Activated T-cell treated with anti-CD3 and anti-CD28 coated beads for 1 hour (primary cell): ENCODE measurements at regions not wholly inside any gene's neighbourhood (a gene's known extent, or its start where the extent isn't known, plus 50 kb on each side); places are given as distances from the start of the nearest gene placed in this dataset.
"Not testable (repeated sequence)": the region's sequence is repeated elsewhere in the genome, so short reads cannot be mapped to it uniquely, and the experiment has no call there.

ENCODE experiments used
- DNase-seq: peaks from one replicate; pipeline ENCODE4 v3.0.0-alpha.2; 2020; ENCODE audit warnings: low read depth

DNA sequence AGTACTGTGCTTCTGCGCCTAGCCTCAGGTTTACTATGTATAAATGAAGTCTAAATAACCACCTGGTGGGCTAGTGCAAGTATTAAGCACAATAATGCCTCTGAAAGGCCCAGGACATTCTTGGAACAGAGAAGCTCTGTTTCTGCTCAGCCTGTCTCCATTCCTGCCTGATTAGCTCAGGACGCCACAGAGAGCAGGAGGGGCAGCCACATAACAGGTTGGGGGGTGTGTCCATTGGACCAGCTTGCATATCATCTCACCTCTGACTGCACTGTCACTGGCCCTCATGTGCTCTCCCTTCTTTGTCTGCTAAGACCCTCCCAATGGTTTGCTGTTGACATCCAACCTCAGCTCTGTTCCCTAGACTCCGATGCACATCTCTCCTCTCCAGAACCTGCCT is 52.8 kb upstream of the IKZF1 start:
- DNase-seq = no peak

DNA sequence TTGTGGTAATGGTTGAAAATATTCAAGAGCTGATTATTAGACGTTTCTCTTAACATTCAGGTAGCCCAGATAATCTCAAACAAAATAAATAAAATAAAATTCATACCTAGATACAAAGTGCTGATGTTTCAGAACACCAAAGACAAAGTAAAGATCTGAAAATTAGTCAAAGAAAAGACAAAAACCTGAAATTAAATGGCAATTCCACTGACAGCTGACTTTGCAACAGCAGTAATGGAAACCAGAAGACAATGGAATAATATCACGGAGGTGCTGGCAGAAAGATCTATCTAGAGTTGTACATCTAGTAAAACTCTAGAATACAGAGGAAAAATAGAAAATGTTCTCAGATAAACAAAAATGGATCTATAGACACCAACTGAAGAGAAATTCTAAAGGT is 58.0 kb upstream of the IKZF1 start:
- no peak for DNase-seq

DNA sequence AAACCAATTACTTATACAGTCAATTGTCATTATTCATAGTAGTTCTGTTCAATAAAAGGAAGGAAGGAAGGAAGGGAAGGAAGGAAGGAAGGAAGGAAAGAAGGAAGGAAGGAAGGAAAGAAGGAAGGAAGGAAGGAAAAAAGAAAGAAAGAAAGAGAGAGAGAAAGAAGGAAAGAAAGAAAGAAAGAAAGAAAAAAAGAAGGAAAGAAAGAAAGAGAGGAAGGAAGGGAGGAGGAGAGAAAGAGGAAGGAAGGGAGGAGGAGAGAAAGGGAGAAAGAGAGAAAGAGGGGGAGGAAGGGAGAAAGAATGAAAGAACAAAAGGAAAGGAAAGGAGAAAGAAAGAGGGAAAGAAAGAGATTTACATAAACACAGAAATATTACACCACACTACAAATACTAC is 62.4 kb upstream of the IKZF1 start:
- not testable (repeated sequence) for DNase-seq

DNA sequence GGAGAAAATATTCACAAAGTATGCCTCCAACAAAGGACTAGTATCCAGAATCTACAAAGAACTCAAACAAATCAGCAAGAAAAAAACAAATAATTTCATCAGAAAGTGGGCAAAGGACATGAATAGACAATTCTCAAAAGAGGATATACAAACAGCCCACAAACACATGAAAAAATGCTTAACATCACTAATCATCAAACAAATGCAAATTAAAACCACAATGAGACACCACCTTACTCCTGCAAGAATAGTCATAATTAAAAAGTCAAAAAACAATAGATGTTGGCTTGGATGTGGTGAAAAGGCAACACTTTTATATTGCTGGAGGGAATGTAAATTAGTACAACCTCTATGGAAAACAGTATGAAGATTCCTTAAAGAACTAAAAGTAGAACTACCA is 63.8 kb upstream of the IKZF1 start:
- not testable (repeated sequence) for DNase-seq

DNA sequence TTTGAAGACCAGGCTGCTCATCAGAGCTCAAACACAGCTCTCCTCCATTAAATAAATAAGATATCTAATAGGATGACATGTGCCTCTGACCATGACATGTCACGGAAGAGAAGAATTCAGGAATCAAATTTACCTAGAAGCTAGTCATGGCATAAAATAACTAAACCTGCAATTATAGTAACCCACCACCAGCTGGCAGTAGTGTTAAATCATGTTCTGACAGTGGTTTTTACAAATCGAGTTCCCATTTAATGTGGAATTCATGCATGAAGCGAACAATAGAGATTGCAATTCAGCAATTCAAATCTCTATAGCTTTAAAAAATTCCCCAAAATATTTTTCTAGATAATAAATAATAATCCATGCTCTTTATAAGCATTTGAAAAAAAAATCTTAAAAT is 74.6 kb upstream of the IKZF1 start:
- no peak for DNase-seq

DNA sequence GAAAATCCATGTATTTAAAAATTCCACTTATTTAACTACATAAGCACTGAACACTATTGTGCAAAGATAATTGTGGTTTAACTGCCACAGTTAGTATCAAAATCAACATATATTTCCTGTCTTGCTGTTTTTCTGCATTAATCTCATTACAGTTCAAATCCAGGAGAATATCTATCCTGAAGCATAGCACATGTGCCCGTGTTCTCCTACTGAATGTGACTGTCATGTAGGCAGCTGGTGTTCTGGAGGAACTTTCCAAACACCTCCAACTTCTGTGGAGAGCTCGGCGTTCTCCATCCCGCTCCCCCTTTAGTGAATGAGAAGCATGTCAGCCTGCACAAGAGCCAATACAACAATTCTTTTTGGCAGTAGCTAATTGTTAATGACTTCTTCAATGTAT is 76.4 kb upstream of the IKZF1 start:
- DNase-seq = no peak

DNA sequence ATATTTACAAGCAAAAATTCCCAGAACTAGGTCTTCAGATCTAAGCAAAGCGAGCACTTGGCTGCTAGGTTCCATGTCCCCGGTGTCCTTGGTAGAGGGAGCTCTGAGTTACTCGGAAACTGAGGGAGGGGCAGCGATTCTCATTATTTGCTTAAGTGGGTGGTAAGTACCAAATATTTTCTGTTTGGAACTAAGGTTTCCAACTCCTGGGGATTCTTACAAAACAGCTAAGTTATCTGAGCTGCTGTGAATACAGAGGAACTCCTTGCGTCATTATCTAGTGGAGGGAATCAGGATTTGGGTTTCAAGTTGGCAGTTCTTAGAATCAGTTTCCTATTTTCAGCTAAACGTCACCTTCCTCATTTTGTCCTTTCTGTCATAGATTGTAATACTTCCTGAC is 76.8 kb upstream of the IKZF1 start:
- no peak for DNase-seq

DNA sequence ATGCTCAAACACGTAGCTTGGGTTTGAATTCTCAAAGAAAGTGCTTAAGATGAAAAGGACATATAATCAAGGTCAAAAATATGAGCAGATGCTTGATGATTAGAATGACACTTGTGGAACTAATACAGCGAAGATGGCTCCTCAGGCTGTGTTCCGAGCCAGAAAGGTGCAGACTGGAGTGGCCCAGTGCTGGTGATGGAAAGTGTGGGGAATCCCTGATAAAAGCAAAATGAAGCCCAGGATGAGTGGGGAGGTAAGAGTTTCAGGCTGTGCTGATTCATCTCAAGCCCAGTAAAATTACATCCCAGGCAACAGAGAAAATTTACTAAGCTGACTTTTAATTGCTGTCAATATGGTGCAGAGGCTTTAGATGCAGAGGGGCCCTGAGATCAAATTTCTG is 77.8 kb upstream of the IKZF1 start:
- no peak for DNase-seq

DNA sequence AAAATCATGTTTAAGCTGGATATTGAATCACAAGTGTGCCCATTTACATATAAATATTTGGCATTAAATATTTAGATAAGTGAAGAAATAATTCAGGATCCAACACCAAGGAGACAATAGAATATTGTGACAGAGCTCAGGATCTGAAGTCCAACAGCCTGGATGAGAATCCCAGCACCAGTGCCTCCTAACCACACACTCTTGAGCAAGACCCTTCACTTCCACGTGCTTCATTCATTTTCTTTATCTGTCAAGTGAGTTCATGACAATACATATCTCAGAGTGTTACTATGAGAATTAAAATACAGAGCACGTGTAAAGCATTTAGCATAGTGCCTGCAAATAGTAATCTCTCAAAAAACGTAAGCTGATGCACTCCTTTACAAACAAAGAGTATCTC is 78.4 kb upstream of the IKZF1 start:
- no peak for DNase-seq

DNA sequence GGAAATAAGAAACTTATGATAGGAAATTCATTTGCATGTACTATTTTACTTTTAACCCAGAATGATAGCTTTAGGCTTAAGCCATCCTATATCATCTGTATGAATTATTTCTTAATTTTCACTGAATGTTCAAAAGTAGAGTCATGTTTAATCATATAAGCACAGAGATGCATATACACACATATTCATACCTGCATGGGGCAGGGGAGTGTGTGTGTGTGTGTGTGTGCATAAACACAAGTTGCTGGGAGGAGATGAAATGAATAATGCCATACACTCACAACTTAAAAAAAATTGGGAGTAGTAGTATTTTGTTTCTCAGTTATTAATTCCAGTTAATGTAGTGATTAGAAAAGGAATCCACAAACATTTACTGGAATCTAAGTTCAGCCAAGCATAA is 83.1 kb upstream of the IKZF1 start:
- DNase-seq = no peak

DNA sequence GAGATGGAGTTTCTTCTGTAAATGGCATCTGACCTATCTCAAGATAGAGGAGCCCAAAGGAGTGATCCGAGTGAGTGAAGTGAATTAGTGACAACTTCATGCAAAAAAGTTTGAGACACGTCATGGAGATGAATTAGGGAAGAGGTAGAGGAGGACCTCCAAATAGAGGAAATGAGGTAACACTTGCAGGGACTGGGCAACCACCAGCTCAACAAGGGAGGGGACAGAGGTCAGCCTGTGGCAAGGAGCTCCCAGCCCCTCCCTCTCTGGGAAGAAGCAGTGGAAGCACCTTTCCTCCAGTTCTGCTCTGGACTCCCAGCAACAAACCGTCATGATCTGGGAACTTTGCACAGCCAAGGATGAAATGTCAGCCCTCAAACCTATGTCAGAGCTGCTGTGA is 83.5 kb upstream of the IKZF1 start:
- no peak for DNase-seq

DNA sequence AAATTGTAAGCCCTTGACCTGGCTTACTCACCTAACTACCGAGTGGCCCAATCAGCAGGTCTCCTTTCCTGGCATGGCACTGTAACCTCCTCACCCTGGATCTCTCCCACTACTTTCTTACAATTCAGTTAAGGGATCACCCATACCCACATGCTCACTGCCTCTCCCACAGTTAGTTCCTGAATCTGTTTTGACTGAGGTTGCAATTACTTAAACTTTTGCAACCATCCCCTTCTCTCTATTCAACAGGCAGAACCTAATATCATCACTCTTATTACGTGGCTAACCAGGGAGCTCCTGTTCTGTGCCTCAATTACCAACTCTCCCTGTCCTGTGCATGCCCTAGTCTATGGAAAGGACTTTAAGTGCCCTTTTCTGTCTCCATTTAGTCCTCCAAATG is 84.2 kb upstream of the IKZF1 start:
- DNase-seq = no peak

DNA sequence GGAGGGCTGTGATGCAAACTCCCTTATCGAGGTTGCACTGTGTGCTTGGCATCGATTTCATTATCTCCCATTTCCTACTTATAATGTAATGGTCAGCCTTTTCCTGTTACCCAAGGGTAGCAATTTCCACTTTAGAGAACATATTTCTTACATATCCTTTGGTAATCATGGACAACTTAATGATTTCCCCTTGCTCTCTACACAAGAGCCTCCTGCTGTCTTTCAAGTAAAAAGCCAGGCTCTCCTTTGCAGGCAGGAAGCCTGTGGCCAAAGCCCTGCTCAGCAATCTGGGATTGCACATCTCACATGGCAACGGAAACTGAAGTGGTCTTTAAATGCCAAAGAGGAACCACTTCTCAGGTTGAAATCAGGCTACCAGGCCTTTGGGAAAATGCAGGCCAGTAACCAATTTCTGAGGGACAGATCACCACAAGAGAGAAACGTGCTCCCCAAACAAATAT is 86.7 kb upstream of the IKZF1 start:
- DNase-seq = no peak

DNA sequence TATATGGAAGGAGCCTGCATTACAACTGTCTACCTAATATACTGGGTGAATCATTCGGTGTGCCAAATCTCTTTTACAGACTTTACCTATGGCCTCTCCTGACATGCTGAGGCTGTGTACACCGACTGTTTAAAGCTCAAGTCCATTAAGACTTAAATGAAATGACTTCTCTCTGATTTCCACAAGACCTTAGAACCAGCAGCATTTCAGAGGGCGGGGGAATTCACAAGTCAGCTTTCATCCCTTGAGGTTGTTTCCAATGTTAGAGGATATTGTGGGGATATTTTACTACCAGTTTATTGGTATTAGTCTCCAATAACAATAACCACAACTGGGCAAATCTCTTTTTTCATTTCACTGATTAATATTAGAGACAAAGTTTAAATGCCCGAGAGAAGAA is 87.1 kb upstream of the IKZF1 start:
- no peak for DNase-seq

DNA sequence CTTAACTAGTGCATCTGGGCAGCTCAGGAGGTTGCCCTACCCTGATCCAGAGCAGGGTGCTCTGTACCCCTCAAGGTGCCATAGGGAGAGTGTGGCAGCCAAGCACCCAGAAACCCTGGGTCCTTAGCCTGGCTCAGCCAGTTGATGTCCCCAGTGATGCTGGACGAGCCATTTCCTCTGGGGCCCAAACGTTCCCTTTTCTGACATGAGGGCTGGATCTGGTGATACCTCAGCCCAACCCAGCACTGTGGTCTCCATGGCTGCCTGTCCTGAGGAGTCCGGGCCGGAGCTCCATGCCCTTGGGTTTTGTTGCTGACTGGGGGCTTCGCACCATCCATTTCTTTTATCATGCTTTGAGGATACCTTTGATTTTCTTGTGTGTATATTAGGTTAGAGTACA is 87.9 kb upstream of the IKZF1 start:
- no peak for DNase-seq

DNA sequence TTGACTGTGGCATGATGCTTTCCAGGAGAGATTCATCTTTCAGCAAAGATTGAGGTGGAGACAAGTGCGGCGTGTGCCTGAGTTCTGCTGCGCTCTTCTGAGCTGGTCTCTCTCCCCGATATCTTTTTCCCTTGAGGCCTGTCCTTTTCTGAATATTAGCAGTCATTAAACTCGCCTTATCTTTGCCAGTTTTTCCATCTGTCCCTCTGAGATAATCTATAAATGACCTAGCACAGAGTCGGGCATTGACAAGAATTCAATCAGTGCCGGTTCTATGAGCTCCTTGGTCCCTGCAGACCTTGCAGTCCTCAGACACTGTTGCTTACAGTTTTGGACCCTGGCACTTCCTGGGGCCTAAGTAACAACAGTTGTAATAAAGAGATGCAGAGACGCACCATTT is 89.7 kb upstream of the IKZF1 start:
- DNase-seq = no peak

DNA sequence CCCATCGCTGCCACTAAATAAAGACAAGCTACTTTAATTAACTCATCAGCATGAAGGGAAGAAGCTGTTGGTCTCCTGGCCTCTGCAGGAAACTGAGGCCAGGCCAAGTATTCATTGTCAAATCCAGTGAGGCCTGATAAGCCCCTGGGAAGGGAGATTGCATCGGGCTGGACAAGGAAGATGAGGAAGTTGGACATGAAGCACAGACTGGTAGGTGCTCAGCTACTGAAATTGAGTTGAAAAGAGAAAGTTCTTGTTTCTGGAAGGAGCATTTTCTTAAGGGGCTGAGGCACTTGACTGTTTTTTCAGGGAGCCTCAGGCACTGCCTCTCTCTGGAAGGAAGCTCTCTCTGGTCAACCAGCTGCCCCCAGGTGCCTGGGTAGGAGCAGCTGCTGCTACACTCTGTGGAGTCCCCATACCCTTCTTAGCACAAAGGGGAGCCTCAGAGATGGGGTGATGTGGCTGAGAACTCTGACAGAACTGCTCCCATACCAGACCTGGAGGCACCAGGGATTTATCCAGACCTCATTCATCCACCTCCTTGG is 90.3 kb upstream of the IKZF1 start:
- DNase-seq = no peak

DNA sequence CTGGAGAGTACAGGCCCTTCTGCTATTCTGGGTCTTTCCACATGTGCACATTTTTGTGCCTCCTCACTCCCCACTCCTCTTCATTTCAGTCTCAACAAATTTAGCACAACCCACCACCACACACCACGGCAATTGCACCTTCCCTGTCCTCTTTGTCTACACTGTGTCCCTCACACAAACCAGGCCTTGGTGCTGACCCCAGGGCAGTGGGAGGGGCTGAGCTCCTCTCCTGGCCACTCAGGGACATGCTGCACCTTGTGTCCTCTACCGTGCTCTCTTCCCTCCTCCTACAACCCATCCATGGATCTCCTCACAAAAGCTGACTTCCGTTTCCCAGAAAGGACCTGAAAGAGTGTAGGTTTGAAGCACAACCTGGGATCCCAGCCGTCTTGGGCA is 90.9 kb upstream of the IKZF1 start:
- DNase-seq = no peak

DNA sequence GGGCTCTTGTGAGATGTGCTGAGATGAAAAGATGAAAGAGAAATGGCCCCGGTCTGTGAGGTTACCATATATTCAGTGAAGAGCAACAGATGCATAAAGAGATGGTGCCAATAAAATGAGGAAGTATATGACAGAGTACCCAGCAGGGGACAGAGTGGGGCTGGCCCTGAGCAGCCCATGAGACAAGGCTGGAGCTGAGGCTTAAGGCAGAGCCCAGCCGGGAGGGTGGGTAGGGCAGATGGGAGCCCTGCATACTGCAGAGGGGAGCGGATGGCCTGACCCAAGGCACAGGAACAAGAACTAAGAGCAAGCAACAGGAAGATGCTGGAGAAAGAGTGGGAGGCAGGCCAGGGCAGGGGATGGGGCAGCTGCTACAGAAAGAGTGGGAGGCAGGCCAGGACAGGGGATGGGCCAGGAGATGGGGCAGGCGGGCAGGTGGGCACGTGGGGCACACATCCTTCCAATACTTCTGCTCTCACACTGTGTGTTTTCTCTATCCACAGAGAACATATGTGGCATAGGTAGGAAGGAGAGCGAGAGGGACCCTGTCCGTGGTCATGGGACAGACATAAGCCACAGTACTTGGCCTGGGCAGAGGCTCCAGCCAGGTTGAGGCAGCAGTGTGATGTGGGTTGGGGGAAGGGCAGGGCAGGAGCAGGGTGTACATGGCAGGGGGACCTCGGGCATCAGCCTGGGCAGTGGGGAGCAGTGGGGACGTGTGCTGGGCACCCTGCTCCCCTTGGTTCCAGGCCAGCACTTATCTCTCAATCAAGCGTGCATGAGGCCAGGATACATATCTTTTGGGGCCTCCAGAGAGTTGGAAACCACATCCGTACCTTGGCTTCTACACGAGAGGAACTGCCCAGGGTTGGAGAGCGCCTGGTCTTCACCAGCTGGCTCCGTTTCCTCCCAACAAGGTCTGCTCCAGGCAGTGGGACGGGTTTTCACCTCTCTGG is 91.6 kb upstream of the IKZF1 start:
- DNase-seq = no peak

DNA sequence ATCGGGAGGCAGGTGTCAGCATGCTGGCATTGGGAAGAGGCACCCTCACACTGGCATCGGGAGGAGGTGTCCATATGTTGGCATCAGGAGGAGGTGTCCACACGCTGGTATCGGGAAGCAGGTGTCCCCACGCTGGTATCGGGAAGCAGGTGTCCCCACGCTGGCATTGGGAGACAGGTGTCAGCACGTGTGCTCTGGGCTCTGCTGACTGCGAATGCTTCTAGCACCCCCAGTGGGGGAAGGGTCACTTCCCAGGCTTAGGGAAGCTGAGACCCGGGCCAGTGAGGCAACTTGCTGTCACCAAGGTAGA is 92.5 kb upstream of the IKZF1 start:
- DNase-seq = no peak

DNA sequence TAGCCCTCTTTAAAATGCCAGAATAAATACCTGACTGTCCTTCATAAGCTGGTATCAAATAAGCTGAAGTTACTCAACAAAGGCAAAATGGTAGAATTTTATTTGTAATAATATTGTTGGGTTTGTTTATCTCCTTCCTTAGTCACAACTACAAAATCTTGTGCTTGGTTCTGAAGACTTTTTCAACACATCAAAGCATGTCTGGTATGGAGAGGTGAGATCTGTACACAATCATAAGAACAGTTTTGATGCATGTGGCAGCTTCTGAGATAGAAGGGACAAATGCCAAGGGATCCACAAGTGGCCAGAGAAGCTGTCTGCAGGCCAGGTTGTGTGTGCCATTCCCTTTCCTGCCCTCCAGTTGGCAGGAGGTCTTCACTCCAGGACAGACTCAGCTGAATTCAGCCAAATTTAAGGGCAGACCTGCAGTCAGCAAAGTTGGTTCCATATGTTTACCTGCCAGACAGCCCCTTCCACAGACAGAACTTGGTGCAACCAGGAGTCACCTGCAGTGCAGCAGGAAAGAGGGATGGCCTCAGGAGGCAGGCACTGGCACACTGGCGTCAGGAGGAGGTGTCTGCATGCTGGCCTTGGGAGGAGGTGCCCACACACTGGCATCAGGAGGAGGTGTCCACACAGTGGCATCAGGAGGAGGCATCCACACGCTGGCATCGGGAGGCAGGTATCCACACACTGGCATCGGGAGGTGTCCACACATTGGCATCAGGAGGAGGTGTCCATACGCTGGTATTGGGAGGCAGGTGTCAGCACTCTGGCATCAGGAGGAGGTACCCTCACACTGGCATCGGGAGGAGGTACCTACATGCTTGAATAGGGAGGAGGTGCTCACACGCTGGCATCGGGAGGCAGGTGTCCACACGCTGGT is 93.1 kb upstream of the IKZF1 start:
- DNase-seq = no peak

DNA sequence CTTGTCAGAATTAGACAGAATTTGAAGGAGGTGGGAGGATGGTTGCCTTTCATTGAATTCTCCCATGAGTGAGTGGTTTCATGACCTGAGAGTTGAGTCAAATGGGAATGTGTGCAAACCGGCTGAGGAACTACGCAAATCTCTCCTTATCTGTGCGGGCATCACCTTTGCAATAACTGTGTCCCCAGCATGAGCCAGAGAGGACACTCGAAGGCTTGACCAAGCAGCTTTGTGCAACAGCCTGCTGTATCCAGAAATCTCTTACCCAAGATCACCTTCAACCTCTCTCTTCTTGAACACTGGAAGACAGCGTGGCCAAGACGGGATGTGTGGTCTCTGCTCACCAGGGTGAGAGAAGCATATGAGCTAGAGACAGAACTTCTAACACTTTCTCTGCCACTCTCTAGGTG is 93.8 kb upstream of the IKZF1 start:
- no peak for DNase-seq
